Hematopoietic multipotent progenitor cell (in vitro differentiated cells): ENCODE measurements at regions not wholly inside any gene's neighbourhood (a gene's known extent, or its start where the extent isn't known, plus 50 kb on each side); places are given as distances from the start of the nearest gene placed in this dataset.
"Not testable (repeated sequence)": the region's sequence is repeated elsewhere in the genome, so short reads cannot be mapped to it uniquely, and the experiment has no call there.

Experiments used
- DNase-seq, 3 donors: peaks; one replicate each; pipeline ENCODE4 v3.0.0-alpha.2; 2011 to 2015; ENCODE audit warnings: low read depth in 2 of 3, low spot score in 2 of 3

DNA sequence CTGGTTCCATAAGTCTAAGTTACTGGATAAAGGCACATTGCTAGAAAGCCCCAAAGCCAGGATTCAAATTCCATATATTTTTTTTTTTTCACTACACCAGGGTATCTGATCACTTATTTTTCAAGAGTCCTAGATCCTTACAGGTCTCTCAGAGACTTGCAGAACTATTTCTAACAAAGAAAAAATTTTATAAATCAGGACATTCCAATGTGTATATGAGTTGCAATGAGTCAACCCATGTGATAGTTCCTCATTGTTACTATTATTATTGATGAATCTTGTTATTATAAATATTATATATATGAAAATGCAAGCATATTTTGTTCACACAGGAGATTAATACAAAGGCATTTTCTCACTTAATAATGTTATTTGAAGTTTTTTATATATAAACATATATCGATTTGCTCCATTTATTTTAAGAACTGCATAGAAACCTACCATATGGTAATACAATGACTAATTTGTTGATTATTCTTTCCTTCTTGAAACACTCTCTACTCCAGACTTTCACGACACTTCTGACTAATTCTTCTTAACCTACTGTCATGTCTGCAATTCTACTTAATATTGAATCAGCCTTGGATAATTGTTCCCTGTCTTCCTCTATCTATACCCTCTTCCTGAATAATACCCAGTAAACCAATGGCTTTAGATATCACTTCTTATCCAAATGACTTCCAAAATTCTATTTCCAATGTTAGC lies 968.4 kb upstream of the NRXN1 start:
- DNase-seq = no peak

- DNase-seq = no peak
Observed at GRCh38 chr2:51998890-51999289, 967.0 kb upstream of the NRXN1 start.

DNA sequence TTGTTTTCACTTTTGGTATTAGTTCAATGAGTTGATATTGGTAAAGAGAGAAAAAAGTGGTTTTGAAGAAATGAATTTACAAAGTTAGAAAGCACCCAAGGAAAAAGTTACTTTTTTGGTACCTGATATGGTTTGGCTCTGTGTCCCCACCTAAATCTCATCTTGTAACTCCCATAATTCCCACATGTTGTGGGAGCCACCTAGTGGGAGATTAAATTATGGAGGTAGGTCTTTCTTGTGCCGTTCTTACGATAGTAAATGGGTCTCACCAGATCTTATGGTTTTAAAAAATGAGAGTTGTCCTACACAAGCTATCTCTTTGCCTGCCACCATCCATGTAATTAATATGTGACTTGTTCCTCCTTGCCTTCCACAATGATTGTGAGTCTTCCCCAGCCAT lies 965.6 kb upstream of the NRXN1 start:
- DNase-seq = no peak

GRCh38 chr2:51995293-51995692 lies 963.4 kb upstream of the NRXN1 start:
- DNase-seq = no peak

DNA sequence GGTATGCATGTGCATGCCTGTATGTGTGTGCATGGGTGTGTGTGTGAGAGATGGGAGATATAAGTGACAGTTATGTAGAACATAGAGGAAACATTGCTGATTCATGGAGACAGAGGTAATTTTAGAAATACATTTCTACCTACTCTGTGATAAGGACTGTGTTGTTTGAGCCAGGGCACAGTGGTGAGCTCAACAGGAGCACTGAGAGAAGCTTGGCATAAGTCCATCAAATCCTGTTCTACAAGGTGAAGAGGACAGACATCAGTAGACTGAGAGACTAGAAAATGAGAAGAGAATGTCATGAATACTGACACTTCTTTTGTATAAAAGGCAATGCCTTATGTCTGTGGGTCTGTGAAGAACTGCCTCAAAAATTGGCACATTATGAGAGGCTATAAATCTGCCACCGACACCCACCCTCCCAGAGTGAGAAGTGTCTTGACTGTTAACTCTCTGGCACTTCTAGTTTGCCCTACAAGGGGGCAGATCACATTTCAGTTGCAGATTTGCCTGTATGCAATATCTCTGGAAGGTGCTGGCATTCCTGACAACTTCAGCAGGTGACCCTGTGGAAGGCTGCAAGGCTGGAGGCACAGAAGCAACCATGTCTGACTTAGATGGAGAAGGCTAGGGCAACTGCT lies 962.3 kb upstream of the NRXN1 start:
- no peak for DNase-seq

- DNase-seq = no peak
Observed at GRCh38 chr2:51990684-51991083, 958.8 kb upstream of the NRXN1 start.

GRCh38 chr2:51986101-51986500 lies 954.2 kb upstream of the NRXN1 start:
- no peak for DNase-seq

DNA sequence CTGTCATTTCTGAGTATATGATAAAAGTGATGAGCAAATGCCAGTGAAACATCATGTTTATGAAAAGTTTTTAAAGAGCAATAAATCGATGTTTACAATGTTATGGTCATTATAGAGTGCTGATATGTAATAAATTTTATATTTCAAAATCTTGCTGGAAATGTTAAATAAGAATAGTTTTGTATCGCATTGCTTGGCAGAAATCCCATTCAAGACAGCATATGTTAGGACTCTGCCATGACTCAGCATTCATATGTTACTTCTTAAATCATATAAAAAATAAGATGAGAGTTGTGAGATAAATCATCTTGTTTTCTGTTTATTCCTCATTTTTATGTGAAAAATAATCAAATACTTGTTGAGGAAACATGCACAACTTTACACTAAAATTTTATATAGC lies 949.9 kb upstream of the NRXN1 start:
- DNase-seq = no peak

GRCh38 chr2:51976623-51977022 lies 944.7 kb upstream of the NRXN1 start:
- no peak for DNase-seq

DNA sequence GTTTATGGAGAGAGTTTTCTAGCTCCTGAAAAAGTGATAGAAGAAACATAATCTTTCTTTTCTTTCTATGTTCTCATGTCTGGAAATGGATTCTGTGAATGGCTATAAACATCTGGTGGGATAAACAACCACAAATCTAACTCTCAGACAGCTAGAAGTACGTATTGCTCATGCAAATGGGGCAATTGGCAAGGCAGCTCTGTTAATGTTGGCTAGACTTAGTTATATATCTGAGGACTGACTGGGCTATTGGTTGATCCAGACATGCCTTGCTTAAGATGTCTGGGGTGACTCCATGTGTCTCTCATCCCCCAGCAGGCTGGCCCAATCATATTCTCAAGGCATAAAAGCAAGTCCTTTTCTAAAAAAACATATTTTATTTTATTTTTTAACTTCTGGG lies 939.2 kb upstream of the NRXN1 start:
- no peak for DNase-seq

DNA sequence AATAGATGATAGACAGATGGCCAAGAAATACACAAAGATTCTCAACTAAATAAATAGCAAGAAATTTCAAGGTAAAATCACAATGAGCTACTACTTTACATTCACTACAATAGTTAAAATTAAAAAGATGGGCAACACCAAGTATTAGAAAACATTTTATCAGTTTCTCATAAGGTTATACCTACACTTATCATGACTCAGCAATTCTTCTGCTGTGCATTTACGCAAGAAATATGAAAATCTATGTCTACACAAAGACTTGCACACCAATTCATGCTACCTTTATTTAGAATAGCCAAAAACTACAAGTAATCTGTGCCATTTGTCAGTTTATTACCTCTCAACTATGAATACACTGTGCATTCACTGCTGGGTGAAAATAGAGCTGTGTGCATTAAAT lies 937.4 kb upstream of the NRXN1 start:
- DNase-seq = no peak

GRCh38 chr2:51960841-51961335 lies 929.0 kb upstream of the NRXN1 start:
- DNase-seq = no peak

DNA sequence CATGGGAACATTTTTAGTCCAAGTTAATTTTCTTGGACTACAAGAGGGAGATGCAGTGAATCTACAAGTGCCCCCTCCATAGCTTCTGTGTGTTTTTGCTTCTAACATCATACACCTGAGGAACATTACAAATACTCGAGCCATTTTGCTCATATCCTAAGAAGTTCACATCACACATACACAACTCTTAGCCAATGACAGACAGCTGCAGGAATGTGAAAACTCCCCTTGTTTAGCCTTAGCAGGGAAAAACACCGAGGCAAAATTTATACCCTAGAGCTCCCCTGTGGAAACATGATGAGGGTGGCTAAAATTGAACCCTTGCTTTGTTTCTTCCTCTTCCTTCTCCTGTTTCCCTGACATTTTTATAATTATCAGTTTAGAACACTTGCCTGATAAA lies 928.3 kb upstream of the NRXN1 start:
- no peak for DNase-seq

GRCh38 chr2:51959696-51960095 lies 927.8 kb upstream of the NRXN1 start:
- no peak for DNase-seq

DNA sequence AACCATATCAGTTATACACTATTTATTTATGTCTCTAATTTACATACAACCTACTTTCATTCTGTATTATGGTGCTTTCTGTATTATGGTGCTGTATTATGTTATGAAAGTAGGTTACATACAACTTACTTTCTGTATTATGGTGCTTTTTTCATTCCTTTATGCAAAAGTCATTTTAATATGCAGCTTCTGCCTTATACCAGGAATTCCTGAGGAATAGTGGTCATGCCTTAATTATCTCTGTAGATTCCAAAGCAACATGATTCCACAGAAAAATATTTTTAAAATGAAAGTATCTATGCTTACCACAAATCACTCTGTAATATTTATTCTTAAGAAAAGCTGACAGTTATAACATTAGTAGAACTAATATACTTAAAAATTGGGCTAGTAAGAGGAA lies 922.0 kb upstream of the NRXN1 start:
- no peak for DNase-seq

DNA sequence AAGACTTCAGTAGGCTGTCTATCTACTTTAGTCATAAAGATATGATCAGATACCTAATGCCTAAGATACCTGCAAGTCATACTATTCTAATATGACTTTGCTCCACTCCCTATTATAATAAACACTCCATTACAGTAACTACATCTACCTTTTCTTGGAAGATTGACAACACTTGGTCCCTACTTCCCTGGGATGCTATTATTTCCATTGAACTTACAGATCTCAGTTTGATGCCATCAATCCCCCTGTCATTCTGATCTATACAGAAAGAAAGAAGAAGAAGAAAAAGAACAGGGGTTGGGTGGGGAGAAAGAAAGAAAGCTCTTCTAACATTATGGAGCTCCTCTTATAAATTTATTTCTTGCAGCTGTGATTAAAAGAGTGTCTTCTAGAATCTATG lies 889.1 kb upstream of the NRXN1 start:
- DNase-seq = no peak

DNA sequence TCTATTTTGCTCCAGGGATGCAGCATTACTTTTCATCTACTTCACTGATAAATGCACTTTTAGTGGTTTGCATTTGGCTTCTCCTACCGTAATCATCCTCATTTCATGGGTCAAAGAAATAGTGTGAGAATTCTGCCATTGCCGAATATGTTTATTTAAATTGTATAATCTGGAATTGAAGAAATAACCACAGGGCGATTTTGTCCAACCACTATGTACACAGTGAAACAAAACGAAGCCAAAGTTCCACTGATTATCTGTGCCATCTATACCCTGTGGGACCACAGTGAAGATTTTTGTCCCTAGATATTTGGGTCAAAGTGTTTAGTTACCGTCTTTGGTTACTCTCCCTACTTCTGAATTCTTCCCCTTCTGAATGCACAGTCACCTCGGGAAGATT lies 888.6 kb upstream of the NRXN1 start:
- DNase-seq = no peak

DNA sequence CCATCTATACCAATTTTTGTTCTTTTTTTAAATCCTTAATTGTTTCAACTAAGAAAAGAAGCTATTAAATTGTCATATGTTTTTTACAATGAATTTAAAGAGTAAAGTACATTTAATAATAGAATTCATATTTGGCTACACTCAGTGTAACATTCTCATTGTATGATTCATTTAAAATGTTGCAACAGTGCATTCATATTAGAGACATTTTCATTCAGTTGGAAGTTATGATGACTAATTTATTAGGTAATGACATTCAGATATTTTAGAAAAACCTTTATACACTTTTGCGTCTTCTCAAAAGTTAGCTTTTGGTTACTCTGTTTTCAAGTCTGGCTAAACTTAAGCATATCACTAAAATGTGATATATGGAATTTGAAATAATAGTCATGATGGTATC lies 887.5 kb upstream of the NRXN1 start:
- no peak for DNase-seq

GRCh38 chr2:51918113-51918512 lies 886.2 kb upstream of the NRXN1 start:
- DNase-seq = no peak

- no peak for DNase-seq
Observed at GRCh38 chr2:51903728-51904127, 871.8 kb upstream of the NRXN1 start.

DNA sequence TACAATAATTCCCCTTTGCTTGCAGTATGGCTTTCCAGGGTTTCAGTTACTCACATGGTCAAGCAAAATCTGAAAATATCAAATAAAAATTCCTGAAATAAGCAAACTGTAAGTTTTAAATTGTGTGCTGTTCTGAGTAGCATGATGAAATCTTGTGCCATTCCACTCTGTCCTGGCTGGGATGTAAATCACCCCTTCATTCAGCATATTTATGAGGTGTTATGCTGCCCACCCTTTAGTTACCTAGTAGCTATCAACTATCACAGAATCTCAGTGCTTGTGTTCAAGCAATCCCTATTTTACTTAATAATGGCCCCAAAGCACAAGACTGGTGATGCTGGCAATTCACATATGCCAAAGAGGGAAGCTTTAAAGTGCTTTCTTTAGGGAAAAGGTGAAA lies 867.7 kb upstream of the NRXN1 start:
- no peak for DNase-seq

GRCh38 chr2:51894584-51894983 lies 862.7 kb upstream of the NRXN1 start:
- not testable (repeated sequence) for DNase-seq

DNA sequence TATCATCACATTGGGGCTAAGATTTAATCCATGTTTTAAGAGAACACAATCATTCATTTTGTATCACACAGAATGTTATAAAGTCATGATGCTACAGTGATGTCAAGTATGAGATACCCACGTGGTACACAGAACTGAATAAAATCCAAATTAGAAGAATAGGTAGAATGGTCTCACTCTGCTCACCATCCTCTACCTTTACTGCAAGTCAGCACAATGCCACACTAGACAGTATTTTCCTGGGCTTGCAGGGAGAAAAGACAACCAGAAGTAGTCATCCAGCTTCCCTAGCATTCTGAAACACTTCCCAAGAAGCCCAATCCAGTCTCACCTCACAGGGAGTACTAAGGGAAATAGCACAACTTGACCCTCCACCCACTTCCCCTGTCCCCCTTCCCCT lies 856.2 kb upstream of the NRXN1 start:
- DNase-seq = no peak
